IMR-90 (cell line): ENCODE measurements at regions not wholly inside any gene's neighbourhood (a gene's known extent, or its start where the extent isn't known, plus 50 kb on each side); places are given as distances from the start of the nearest gene placed in this dataset.

Source experiments
- BHLHE40 ChIP-seq: fragments of 150-350 bp; IDR thresholded peaks from 2 replicates; pipeline ENCODE4 v1.6.1; 2016; ENCODE audit warnings: mild to moderate bottlenecking, low read depth, low read length
- CEBPB ChIP-seq: IDR thresholded peaks from 2 replicates; pipeline ENCODE4 v1.6.1; 2012; ENCODE audit warnings: low read depth, low read length, improper control_type of control experiment
- CTCF ChIP-seq: conservative IDR thresholded peaks from 2 replicates; pipeline ENCODE4 v1.5.1; 2012; ENCODE audit warnings: mild to moderate bottlenecking, low read depth, low read length, improper control_type of control experiment
- MAZ ChIP-seq: IDR thresholded peaks from 2 replicates; pipeline ENCODE4 v1.6.1; 2012; ENCODE audit warnings: low read depth, mild to moderate bottlenecking, low read length, improper control_type of control experiment, moderate library complexity, borderline replicate concordance
- NFE2L2 ChIP-seq: fragments of 150-350 bp; IDR thresholded peaks from 2 replicates; pipeline ENCODE4 v1.6.1; 2016; ENCODE audit warnings: low read depth, mild to moderate bottlenecking, low read length
- POLR2A ChIP-seq: IDR thresholded peaks from 2 replicates; pipeline ENCODE4 v1.6.1; 2012; ENCODE audit warnings: mild to moderate bottlenecking, low read depth, low read length
- USF2 ChIP-seq: fragments of 150-350 bp; IDR thresholded peaks from 2 replicates; pipeline ENCODE4 v1.6.1; 2017; ENCODE audit warnings: mild to moderate bottlenecking, antibody characterized with exemption, low read length, low read depth

- TF ChIP-seq USF2 = no peak
- no peak for TF ChIP-seq CTCF
- no peak for TF ChIP-seq POLR2A
- no peak for TF ChIP-seq NFE2L2
- TF ChIP-seq CEBPB = no peak
- TF ChIP-seq BHLHE40 = no peak
- TF ChIP-seq MAZ = no peak
Measured at GRCh38 chr12:28866296-28866695, 282.8 kb upstream of the FAR2 start.
